CD14-positive monocyte (primary cell): ENCODE measurements at regions not wholly inside any gene's neighbourhood (a gene's known extent, or its start where the extent isn't known, plus 50 kb on each side); places are given as distances from the start of the nearest gene placed in this dataset.

Experiments
- DNase-seq, 3 donors: peaks; one replicate each; pipeline ENCODE4 v3.0.0-alpha.2; 2011 to 2022
- H2AFZ ChIP-seq: 2 replicates; pipeline ENCODE4 v1.6.0; 2012; ENCODE audit warnings: mild to moderate bottlenecking, low read depth, low read length, inconsistent platforms; ENCODE audit not compliant: insufficient read depth, poor library complexity, severe bottlenecking
- H3K27ac ChIP-seq, 2 donors: 1 replicate in 1 of 2; 2 replicates in 1 of 2; pipeline ENCODE4 v1.5.1; 2012 to 2013; ENCODE audit warnings: low read length in 2 of 2, control low read depth in 1 of 2, inconsistent platforms in 1 of 2, low read depth in 1 of 2, mild to moderate bottlenecking in 1 of 2
- H3K27me3 ChIP-seq, 2 donors: one replicate each; pipeline versions ENCODE4 v1.6.0 to v1.6.1; 2011 to 2013; ENCODE audit warnings: low read length in 2 of 2; ENCODE audit not compliant: control insufficient read depth in 2 of 2, insufficient read depth in 2 of 2
- H3K36me3 ChIP-seq, 2 donors: replicated peaks in 1 of 2; 1 replicate in 1 of 2; 2 replicates in 1 of 2; pipeline versions ENCODE4 v1.5.1 to v1.6.1; 2012 to 2013; ENCODE audit warnings: low read length in 2 of 2, control low read depth in 1 of 2, inconsistent platforms in 1 of 2, mild to moderate bottlenecking in 1 of 2; ENCODE audit not compliant: insufficient read depth in 2 of 2, control insufficient read depth in 1 of 2
- H3K4me1 ChIP-seq, 2 donors: 1 replicate in 1 of 2; 2 replicates in 1 of 2; pipeline versions ENCODE4 v1.5.1 to v1.6.1; 2012 to 2013; ENCODE audit warnings: low read length in 2 of 2, control low read depth in 1 of 2, inconsistent platforms in 1 of 2, mild to moderate bottlenecking in 1 of 2, moderate library complexity in 1 of 2; ENCODE audit not compliant: insufficient read depth in 2 of 2, control insufficient read depth in 1 of 2
- H3K4me2 ChIP-seq: replicated peaks from 2 replicates; pipeline ENCODE3; 2012; ENCODE audit warnings: low read length, moderate library complexity, mild to moderate bottlenecking; ENCODE audit not compliant: poor library complexity, severe bottlenecking; ENCODE audit errors: extremely low read depth
- H3K4me3 ChIP-seq, 3 experiments: fragments of 200-600 bp in 1 of 3; sonication (generic) in 1 of 3; replicated peaks in 1 of 3; 1 replicate in 2 of 3; 2 replicates in 1 of 3; pipeline ENCODE4 v1.5.1; 2011 to 2013; ENCODE audit warnings: low read length in 3 of 3, mild to moderate bottlenecking in 3 of 3, control low read depth in 2 of 3, low read depth in 2 of 3, inconsistent platforms in 1 of 3, moderate library complexity in 1 of 3
- H3K79me2 ChIP-seq: 2 replicates; pipeline ENCODE4 v1.6.0; 2012; ENCODE audit warnings: mild to moderate bottlenecking, control low read depth, inconsistent platforms, low read length, moderate library complexity; ENCODE audit not compliant: insufficient read depth
- H3K9ac ChIP-seq: 2 replicates; pipeline ENCODE4 v1.6.0; 2017; ENCODE audit warnings: low read length, mild to moderate bottlenecking; ENCODE audit not compliant: insufficient read depth, poor library complexity, severe bottlenecking
- H3K9me3 ChIP-seq, 2 donors: replicated peaks in 1 of 2; 1 replicate in 1 of 2; 2 replicates in 1 of 2; pipeline versions ENCODE4 v1.5.1 to v1.6.1; 2012 to 2013; ENCODE audit warnings: low read length in 2 of 2, control low read depth in 1 of 2; ENCODE audit not compliant: control insufficient read depth in 1 of 2, insufficient read depth in 1 of 2
- H4K20me1 ChIP-seq: 2 replicates; pipeline ENCODE4 v1.6.0; 2012; ENCODE audit warnings: mild to moderate bottlenecking, low read length, control low read depth, moderate library complexity; ENCODE audit not compliant: insufficient read depth
- H3K27ac Mint-ChIP-seq, 7 donors: one replicate each; pipeline ENCODE4 v1.8.0; 2020; ENCODE audit warnings: mild to moderate bottlenecking in 7 of 7, mixed read lengths in 7 of 7, moderate library complexity in 6 of 7, inconsistent platforms in 2 of 7
- H3K27me3 Mint-ChIP-seq, 3 donors: one replicate each; pipeline ENCODE4 v1.8.0; 2021 to 2022; ENCODE audit warnings: low read depth in 3 of 3, mild to moderate bottlenecking in 3 of 3, mixed read lengths in 3 of 3, moderate library complexity in 3 of 3, inconsistent platforms in 1 of 3
- H3K36me3 Mint-ChIP-seq, 2 donors: one replicate each; pipeline ENCODE4 v1.8.0; 2020; ENCODE audit warnings: mixed read lengths in 2 of 2, inconsistent platforms in 1 of 2, mild to moderate bottlenecking in 1 of 2
- H3K4me1 Mint-ChIP-seq: one replicate; pipeline ENCODE4 v1.8.0; 2020; ENCODE audit warnings: mild to moderate bottlenecking, mixed read lengths
- H3K4me3 Mint-ChIP-seq, 2 donors: one replicate each; pipeline ENCODE4 v1.8.0; 2020; ENCODE audit warnings: mild to moderate bottlenecking in 2 of 2, mixed read lengths in 2 of 2, moderate library complexity in 1 of 2
- H3K9me3 Mint-ChIP-seq, 7 donors: one replicate each; pipeline ENCODE4 v1.8.0; 2020 to 2022; ENCODE audit warnings: mixed read lengths in 7 of 7, mild to moderate bottlenecking in 6 of 7, moderate library complexity in 6 of 7, inconsistent platforms in 2 of 7
- WGBS: methylation state at CpG from one replicate; pipeline ENCODE4 v1.1.5; 2013; ENCODE audit warnings: missing lambda C conversion rate; ENCODE audit not compliant: insufficient coverage; 5-methylcytosine and 5-hydroxymethylcytosine counted together
- intact Hi-C, 2 donors: fragments of 100-400 bp; cut with micrococcal nuclease; formaldehyde crosslinking; loops; one replicate each; pipeline versions ENCODE4 v1.15.0 to v1.15.1; 2023
- TF ChIP-seq, protein P1 (sequence below): fragments of 200-600 bp; IDR thresholded peaks from one replicate; pipeline ENCODE4 v1.8.0; 2022; ENCODE audit warnings: antibody characterized with exemption, mild to moderate bottlenecking

GRCh38 chr2:220850116-220850515 is 722.0 kb downstream of the EPHA4 start:
- H3K79me2 ChIP-seq, result no peaks in the 10 kb centered on the region
- 83% methylated on average over 2 of the region's 3 CpGs for WGBS
- peaks cover 0 to 2% (median 0%) of the 10 kb centered on the region in 3 donors for H3K27me3 Mint-ChIP-seq

GRCh38 chr2:220855296-220855695 is 716.8 kb downstream of the EPHA4 start:
- Histone ChIP-seq H3K36me3 (no peaks in the 10 kb centered on the region), H3K79me2 (no peaks in the 10 kb centered on the region), H4K20me1 (no peaks in the 10 kb centered on the region), H3K4me3 (no peak overlapping the region), H3K27ac (no peak overlapping the region), H3K4me1 (no peaks in the 10 kb centered on the region), H3K27me3 (no peaks in the 10 kb centered on the region), H2AFZ (no peak overlapping the region), H3K9me3 (no peaks in the 10 kb centered on the region), H3K9ac (no peak overlapping the region), H3K4me2 (no peak overlapping the region)
- intact Hi-C loops, result no loop called here
- Mint-ChIP-seq H3K4me3 (no peak overlapping the region), H3K4me1 (no peaks in the 10 kb centered on the region), H3K27ac (no peak overlapping the region), H3K27me3 (no peaks in the 10 kb centered on the region), H3K36me3 (no peaks in the 10 kb centered on the region), H3K9me3 (peaks cover 0 to 4% (median 2%) of the 10 kb centered on the region in 7 donors)
- DNase-seq, result no peak
- WGBS, result no CpG with 5 or more reads among the region's 2 CpGs
- TF ChIP-seq, protein P1, sequence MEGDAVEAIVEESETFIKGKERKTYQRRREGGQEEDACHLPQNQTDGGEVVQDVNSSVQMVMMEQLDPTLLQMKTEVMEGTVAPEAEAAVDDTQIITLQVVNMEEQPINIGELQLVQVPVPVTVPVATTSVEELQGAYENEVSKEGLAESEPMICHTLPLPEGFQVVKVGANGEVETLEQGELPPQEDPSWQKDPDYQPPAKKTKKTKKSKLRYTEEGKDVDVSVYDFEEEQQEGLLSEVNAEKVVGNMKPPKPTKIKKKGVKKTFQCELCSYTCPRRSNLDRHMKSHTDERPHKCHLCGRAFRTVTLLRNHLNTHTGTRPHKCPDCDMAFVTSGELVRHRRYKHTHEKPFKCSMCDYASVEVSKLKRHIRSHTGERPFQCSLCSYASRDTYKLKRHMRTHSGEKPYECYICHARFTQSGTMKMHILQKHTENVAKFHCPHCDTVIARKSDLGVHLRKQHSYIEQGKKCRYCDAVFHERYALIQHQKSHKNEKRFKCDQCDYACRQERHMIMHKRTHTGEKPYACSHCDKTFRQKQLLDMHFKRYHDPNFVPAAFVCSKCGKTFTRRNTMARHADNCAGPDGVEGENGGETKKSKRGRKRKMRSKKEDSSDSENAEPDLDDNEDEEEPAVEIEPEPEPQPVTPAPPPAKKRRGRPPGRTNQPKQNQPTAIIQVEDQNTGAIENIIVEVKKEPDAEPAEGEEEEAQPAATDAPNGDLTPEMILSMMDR, result no peak

More at GRCh38 chr2:220850116-220850515, 722.0 kb downstream of the EPHA4 start:
- Mint-ChIP-seq H3K4me1 (no peaks in the 10 kb centered on the region), H3K36me3 (no peaks in the 10 kb centered on the region), H3K4me3 (no peak overlapping the region), H3K9me3 (peaks cover 0 to 6% (median 3%) of the 10 kb centered on the region in 7 donors), H3K27ac (no peak overlapping the region)
- H4K20me1 ChIP-seq, result no peaks in the 10 kb centered on the region
- H3K27me3 ChIP-seq, result no peaks in the 10 kb centered on the region
- TF ChIP-seq, protein P1, result no peak
- intact Hi-C loops, result no loop called here
- no peaks in the 10 kb centered on the region for H3K36me3 ChIP-seq
- no peak overlapping the region for H3K4me2 ChIP-seq
- H3K4me3 ChIP-seq, result no peak overlapping the region
- H3K27ac ChIP-seq, result no peak overlapping the region
- H2AFZ ChIP-seq, result no peak overlapping the region
- H3K4me1 ChIP-seq, result no peaks in the 10 kb centered on the region
- no peaks in the 10 kb centered on the region for H3K9me3 ChIP-seq
- no peak for DNase-seq
- no peak overlapping the region for H3K9ac ChIP-seq
